ENCODE measurements at regions not wholly inside any gene's neighbourhood (a gene's known extent, or its start where the extent isn't known, plus 50 kb on each side); places are given as distances from the start of the nearest gene placed in this dataset.

GRCh38 chr9:89771205-89771604 is 166.4 kb downstream of the GADD45G start:
- Mint-ChIP-seq H3K9me3 (no peaks in the 10 kb centered on the region), H3K36me3 (no peaks in the 10 kb centered on the region), H3K27me3 (no peaks in the 10 kb centered on the region), H3K4me3 (no peak overlapping the region), H3K4me1 (peaks cover 10% of the 10 kb centered on the region), H3K27ac (no peak overlapping the region)

- H3K27ac Mint-ChIP-seq = no peak overlapping the region
- peaks cover 7% of the 10 kb centered on the region for H3K4me1 Mint-ChIP-seq
- no peaks in the 10 kb centered on the region for H3K27me3 Mint-ChIP-seq
- no peaks in the 10 kb centered on the region for H3K36me3 Mint-ChIP-seq
- no peak overlapping the region for H3K4me3 Mint-ChIP-seq
- no peaks in the 10 kb centered on the region for H3K9me3 Mint-ChIP-seq
Measured at GRCh38 chr9:89773170-89773569, 168.4 kb downstream of the GADD45G start.

- no peak overlapping the region for H3K27ac Mint-ChIP-seq
Measured at GRCh38 chr9:89774858-89775370, 170.1 kb downstream of the GADD45G start.

DNA sequence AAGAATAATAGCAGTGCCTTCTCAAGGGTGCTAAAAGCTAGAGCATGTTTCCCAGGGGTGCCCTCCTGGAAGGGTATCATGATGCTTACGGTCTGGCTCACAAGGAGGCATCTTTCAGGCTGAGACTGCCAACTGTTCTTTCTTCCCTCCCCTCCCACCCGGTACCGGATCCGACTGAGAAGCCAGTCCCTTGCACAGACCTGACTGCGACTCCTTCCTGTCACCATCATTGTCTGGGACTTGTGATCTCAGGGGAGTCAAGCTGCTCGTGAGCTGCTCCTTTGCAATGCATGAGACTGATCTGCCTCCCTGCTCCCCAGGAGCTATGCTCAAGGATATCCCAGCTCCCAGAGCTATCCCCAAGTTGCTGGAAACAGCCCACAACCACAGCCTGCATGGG is 170.8 kb downstream of the GADD45G start:
- H3K9me3 Mint-ChIP-seq = no peaks in the 10 kb centered on the region
- H3K4me1 Mint-ChIP-seq = peaks cover 3% of the 10 kb centered on the region
- H3K27ac Mint-ChIP-seq = no peak overlapping the region
- H3K27me3 Mint-ChIP-seq = no peaks in the 10 kb centered on the region
- H3K4me3 Mint-ChIP-seq = no peak overlapping the region
- H3K36me3 Mint-ChIP-seq = no peaks in the 10 kb centered on the region

More at GRCh38 chr9:89774858-89775370, 170.1 kb downstream of the GADD45G start:
- H3K9me3 Mint-ChIP-seq = no peaks in the 10 kb centered on the region
- no peaks in the 10 kb centered on the region for H3K36me3 Mint-ChIP-seq
- H3K4me1 Mint-ChIP-seq = peaks cover 7% of the 10 kb centered on the region
- H3K27me3 Mint-ChIP-seq = no peaks in the 10 kb centered on the region
- no peak overlapping the region for H3K4me3 Mint-ChIP-seq

- Mint-ChIP-seq H3K27me3 (no peaks in the 10 kb centered on the region), H3K9me3 (no peaks in the 10 kb centered on the region), H3K4me1 (no peaks in the 10 kb centered on the region), H3K27ac (peak overlapping the region; percentile 33), H3K36me3 (no peaks in the 10 kb centered on the region), H3K4me3 (no peak overlapping the region)
Measured at GRCh38 chr9:89776795-89777525, 172.1 kb downstream of the GADD45G start.

GRCh38 chr9:89777544-89777943 is 172.7 kb downstream of the GADD45G start:
- H3K36me3 Mint-ChIP-seq = no peaks in the 10 kb centered on the region
- no peak overlapping the region for H3K4me3 Mint-ChIP-seq
- no peaks in the 10 kb centered on the region for H3K27me3 Mint-ChIP-seq
- H3K9me3 Mint-ChIP-seq = no peaks in the 10 kb centered on the region
- H3K27ac Mint-ChIP-seq = peak overlapping the region; percentile 33
- H3K4me1 Mint-ChIP-seq = no peaks in the 10 kb centered on the region

GRCh38 chr9:89778100-89779090 is 173.6 kb downstream of the GADD45G start:
- H3K4me3 Mint-ChIP-seq = no peak overlapping the region
- no peak overlapping the region for H3K27ac Mint-ChIP-seq
- no peaks in the 10 kb centered on the region for H3K4me1 Mint-ChIP-seq
- no peaks in the 10 kb centered on the region for H3K36me3 Mint-ChIP-seq
- no peaks in the 10 kb centered on the region for H3K27me3 Mint-ChIP-seq
- H3K9me3 Mint-ChIP-seq = no peaks in the 10 kb centered on the region

GRCh38 chr9:89779405-89780203 is 174.8 kb downstream of the GADD45G start:
- Mint-ChIP-seq H3K27me3 (no peaks in the 10 kb centered on the region), H3K4me3 (no peak overlapping the region), H3K9me3 (no peaks in the 10 kb centered on the region), H3K4me1 (no peaks in the 10 kb centered on the region), H3K36me3 (no peaks in the 10 kb centered on the region), H3K27ac (no peak overlapping the region)

- Mint-ChIP-seq H3K27me3 (no peaks in the 10 kb centered on the region), H3K36me3 (no peaks in the 10 kb centered on the region), H3K9me3 (no peaks in the 10 kb centered on the region), H3K27ac (no peak overlapping the region), H3K4me3 (no peak overlapping the region), H3K4me1 (no peaks in the 10 kb centered on the region)
Measured at GRCh38 chr9:89780959-89781358, 176.1 kb downstream of the GADD45G start.

DNA sequence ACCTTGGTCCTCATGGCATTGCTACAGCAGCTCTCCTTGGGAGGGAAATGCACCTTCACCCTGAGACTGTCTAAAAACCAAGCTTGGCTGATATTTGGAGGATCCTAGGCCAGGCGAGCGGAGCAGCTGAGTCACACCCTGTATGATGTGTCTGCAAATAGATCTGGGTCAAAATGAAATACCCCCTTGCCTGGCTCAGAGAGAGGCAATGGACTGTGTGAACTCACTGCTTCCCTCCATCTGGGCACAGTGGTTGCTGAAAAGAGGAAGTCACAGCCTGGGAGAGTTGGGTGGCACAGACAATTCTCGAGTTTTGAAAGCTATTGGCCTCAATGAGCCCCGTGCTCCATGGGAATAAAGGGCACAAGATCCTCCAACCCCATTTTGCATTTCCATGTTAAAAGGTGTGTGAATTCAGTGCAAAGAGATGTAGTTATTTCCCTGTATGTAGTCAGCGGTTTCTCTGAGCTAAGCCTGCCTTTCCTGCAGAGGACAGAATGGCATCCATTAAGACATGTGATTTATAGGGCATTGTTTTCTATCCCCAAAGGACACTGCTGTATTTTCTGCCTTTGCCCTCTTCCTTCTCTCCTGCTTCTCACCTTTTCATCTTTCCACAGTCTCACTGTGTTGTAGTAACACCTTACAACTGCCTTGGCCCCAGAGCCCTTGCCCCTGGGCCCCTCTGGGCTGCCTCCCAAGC is 177.2 kb downstream of the GADD45G start:
- no peaks in the 10 kb centered on the region for H3K36me3 Mint-ChIP-seq

DNA sequence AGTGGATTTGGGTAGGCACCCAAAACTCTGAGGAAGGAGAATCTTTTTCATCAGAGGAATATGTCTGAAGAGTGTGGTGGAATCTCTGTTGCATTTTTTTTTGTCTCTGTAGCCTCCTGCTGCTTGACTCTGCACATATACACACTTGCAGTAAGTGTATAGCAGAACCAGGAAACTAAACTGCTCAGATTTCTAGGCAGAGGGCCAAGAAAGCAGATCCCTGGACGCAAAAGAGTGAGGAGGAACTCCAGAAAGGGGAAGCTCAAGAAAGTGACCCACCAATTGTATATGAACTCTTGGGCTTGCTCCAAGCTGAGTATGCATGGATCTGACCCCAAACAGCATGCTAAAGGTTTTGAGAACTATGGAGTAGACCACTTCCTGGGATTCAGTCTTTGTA is 181.8 kb downstream of the GADD45G start:
- Mint-ChIP-seq H3K27me3 (no peaks in the 10 kb centered on the region), H3K36me3 (peaks cover 2% of the 10 kb centered on the region), H3K27ac (no peak overlapping the region)

More for the DNA sequence above, 177.2 kb downstream of the GADD45G start:
- Mint-ChIP-seq H3K9me3 (peaks cover under 1% of the 10 kb centered on the region), H3K4me3 (no peak overlapping the region), H3K27me3 (no peaks in the 10 kb centered on the region), H3K4me1 (no peaks in the 10 kb centered on the region), H3K27ac (no peak overlapping the region)

GRCh38 chr9:89787595-89787994 is 182.8 kb downstream of the GADD45G start:
- Mint-ChIP-seq H3K27ac (no peak overlapping the region), H3K4me3 (no peak overlapping the region), H3K4me1 (no peaks in the 10 kb centered on the region), H3K27me3 (no peaks in the 10 kb centered on the region), H3K9me3 (peaks cover 6% of the 10 kb centered on the region), H3K36me3 (peaks cover 2% of the 10 kb centered on the region)

More for the DNA sequence above, 181.8 kb downstream of the GADD45G start:
- H3K9me3 Mint-ChIP-seq = peaks cover 6% of the 10 kb centered on the region
- H3K4me3 Mint-ChIP-seq = no peak overlapping the region
- H3K4me1 Mint-ChIP-seq = no peaks in the 10 kb centered on the region

GRCh38 chr9:89788434-89788833 is 183.6 kb downstream of the GADD45G start:
- Mint-ChIP-seq H3K9me3 (peaks cover 6% of the 10 kb centered on the region), H3K27me3 (no peaks in the 10 kb centered on the region), H3K4me3 (no peak overlapping the region), H3K27ac (no peak overlapping the region), H3K36me3 (peaks cover 2% of the 10 kb centered on the region), H3K4me1 (no peaks in the 10 kb centered on the region)

- Mint-ChIP-seq H3K4me3 (no peak overlapping the region), H3K36me3 (peaks cover 2% of the 10 kb centered on the region), H3K4me1 (no peaks in the 10 kb centered on the region), H3K27ac (no peak overlapping the region), H3K27me3 (no peaks in the 10 kb centered on the region), H3K9me3 (peaks cover 6% of the 10 kb centered on the region)
Measured at GRCh38 chr9:89789922-89790510, 185.2 kb downstream of the GADD45G start.

Measured in activated naive CD4-positive, alpha-beta T cell treated with anti-CD3 and anti-CD28 coated beads, Interleukin-2, amount 50 U/mL, for 24 hours (primary cell).